Chondrocyte (in vitro differentiated cells): ENCODE measurements at regions not wholly inside any gene's neighbourhood (a gene's known extent, or its start where the extent isn't known, plus 50 kb on each side); places are given as distances from the start of the nearest gene placed in this dataset.
"Not testable (repeated sequence)": the region's sequence is repeated elsewhere in the genome, so short reads cannot be mapped to it uniquely, and the experiment has no call there.

ENCODE experiments used
- DNase-seq: peaks from one replicate; pipeline ENCODE4 v3.0.0; 2021; ENCODE audit warnings: mixed read lengths, low spot score
- H3K27ac Mint-ChIP-seq: one replicate; pipeline ENCODE4 v1.8.0; 2021; ENCODE audit warnings: mild to moderate bottlenecking, moderate library complexity, mixed read lengths; ENCODE audit not compliant: unreplicated experiment
- H3K27me3 Mint-ChIP-seq: 2 replicates; pipeline ENCODE4 v1.8.0; 2021; ENCODE audit warnings: low read depth, mixed read lengths
- H3K36me3 Mint-ChIP-seq: 2 replicates; pipeline ENCODE4 v1.8.0; 2021; ENCODE audit warnings: low read depth, mixed read lengths
- H3K4me1 Mint-ChIP-seq: 2 replicates; pipeline ENCODE4 v1.8.0; 2021; ENCODE audit warnings: low read depth, mild to moderate bottlenecking, mixed read lengths
- H3K4me3 Mint-ChIP-seq: one replicate; pipeline ENCODE4 v1.8.0; 2021; ENCODE audit warnings: mild to moderate bottlenecking, moderate library complexity, mixed read lengths; ENCODE audit not compliant: unreplicated experiment
- H3K9me3 Mint-ChIP-seq: 2 replicates; pipeline ENCODE4 v1.8.0; 2021; ENCODE audit warnings: low read depth, mixed read lengths
- TF ChIP-seq, protein P1 (sequence below): fragments of 200-600 bp; sonication (generic); IDR thresholded peaks from 2 replicates; pipeline ENCODE4 v1.5.0; 2021; ENCODE audit warnings: antibody characterized with exemption, mild to moderate bottlenecking, moderate library complexity

DNA sequence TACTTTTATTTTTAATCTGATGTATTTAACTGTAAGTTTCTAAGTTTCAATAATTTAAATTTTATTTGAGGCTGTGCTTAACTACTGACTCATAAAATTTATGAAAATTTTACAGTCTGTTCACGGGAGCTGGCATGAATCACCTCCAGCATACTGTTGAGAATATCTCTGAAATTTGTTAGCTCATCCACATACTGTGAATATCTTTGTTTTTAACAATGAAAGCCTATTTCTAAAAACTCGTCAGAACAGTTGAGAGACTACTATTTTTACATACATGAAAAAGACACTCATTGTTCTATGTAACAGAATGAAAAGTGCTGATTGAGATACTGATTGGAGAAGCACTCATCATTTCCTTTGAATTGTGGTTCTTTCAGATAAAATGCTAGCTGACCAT is 749.3 kb downstream of the TENT5A start:
- H3K4me3 Mint-ChIP-seq: no peak overlapping the region
- no peak for DNase-seq
- H3K27me3 Mint-ChIP-seq: no peaks in the 10 kb centered on the region

DNA sequence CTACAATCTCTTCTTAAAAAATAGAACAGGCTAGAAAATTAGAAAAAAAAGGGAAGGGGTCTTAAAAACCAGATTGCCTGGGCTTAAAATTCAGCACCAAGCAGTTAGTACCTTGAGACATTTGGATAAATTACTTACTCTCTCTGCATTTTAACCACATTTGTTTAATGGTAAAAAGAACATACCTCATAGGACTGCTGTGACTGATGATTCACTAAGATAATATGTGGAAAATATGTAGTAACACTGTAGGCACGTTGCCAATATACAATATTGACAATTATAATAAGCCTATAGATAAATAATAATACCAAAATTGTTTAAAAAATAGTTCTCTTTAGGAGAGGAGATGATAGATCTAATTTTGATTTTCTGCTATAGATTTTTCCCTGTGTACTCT is 750.4 kb downstream of the TENT5A start:
- TF ChIP-seq, protein P1, sequence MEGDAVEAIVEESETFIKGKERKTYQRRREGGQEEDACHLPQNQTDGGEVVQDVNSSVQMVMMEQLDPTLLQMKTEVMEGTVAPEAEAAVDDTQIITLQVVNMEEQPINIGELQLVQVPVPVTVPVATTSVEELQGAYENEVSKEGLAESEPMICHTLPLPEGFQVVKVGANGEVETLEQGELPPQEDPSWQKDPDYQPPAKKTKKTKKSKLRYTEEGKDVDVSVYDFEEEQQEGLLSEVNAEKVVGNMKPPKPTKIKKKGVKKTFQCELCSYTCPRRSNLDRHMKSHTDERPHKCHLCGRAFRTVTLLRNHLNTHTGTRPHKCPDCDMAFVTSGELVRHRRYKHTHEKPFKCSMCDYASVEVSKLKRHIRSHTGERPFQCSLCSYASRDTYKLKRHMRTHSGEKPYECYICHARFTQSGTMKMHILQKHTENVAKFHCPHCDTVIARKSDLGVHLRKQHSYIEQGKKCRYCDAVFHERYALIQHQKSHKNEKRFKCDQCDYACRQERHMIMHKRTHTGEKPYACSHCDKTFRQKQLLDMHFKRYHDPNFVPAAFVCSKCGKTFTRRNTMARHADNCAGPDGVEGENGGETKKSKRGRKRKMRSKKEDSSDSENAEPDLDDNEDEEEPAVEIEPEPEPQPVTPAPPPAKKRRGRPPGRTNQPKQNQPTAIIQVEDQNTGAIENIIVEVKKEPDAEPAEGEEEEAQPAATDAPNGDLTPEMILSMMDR: no peak
- Mint-ChIP-seq H3K36me3 (no peaks in the 10 kb centered on the region), H3K27ac (no peak overlapping the region), H3K27me3 (no peaks in the 10 kb centered on the region), H3K4me1 (no peaks in the 10 kb centered on the region), H3K9me3 (peaks cover 16% of the 10 kb centered on the region), H3K4me3 (no peak overlapping the region)
- no peak for DNase-seq

More for the DNA sequence above, 749.3 kb downstream of the TENT5A start:
- no peaks in the 10 kb centered on the region for H3K4me1 Mint-ChIP-seq
- no peak overlapping the region for H3K27ac Mint-ChIP-seq
- H3K36me3 Mint-ChIP-seq: no peaks in the 10 kb centered on the region
- peaks cover 24% of the 10 kb centered on the region for H3K9me3 Mint-ChIP-seq
- TF ChIP-seq, protein P1: no peak

DNA sequence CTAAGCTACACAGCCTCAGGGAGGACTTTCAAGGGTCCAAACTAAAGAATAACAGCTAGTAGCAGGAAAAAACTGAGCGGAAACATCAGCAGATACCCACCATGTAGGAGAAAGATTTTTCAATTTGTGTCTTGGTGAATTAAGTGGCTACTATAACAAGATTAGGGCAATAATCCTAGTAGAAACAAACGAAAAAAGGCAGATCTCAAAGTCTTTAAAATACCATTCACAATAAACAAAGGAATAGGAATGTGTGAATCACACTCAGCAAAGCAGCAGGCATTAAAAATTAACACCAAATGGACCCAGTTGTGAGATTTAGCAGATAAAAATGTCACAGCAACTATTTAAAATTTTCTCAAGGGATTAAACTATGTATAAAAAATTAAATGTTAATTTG is 761.2 kb downstream of the TENT5A start:
- peaks cover 5% of the 10 kb centered on the region for H3K9me3 Mint-ChIP-seq
- TF ChIP-seq, protein P1: no peak
- no peaks in the 10 kb centered on the region for H3K36me3 Mint-ChIP-seq
- H3K27me3 Mint-ChIP-seq: peaks cover 6% of the 10 kb centered on the region
- H3K4me1 Mint-ChIP-seq: no peaks in the 10 kb centered on the region
- H3K27ac Mint-ChIP-seq: no peak overlapping the region
- no peak overlapping the region for H3K4me3 Mint-ChIP-seq
- DNase-seq: no peak

GRCh38 chr6:80988892-80989291 is 763.6 kb downstream of the TENT5A start:
- Mint-ChIP-seq H3K27me3 (peaks cover 6% of the 10 kb centered on the region), H3K36me3 (no peaks in the 10 kb centered on the region), H3K4me3 (no peak overlapping the region), H3K9me3 (no peaks in the 10 kb centered on the region), H3K27ac (no peak overlapping the region), H3K4me1 (no peaks in the 10 kb centered on the region)
- TF ChIP-seq, protein P1: no peak
- no peak for DNase-seq

DNA sequence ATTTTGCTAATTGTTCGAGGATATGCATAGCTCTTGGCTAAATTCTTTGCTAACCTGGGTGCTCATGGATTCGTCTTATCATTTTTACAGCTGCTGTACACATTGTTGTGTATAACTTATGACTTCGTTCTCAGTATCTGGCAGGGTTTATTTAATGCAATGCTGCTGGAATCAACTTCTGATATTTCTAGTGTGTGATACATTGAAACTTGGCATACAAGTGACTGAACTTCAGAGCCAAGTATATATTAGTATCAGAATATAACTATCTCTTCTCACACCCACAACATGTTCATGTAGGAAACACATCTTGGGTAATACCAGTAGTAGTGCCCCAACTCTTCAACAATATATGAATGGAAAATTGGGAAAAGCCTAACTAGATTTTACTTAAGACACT is 764.2 kb downstream of the TENT5A start:
- no peak for DNase-seq
- Mint-ChIP-seq H3K36me3 (no peaks in the 10 kb centered on the region), H3K27ac (no peak overlapping the region), H3K27me3 (peaks cover 6% of the 10 kb centered on the region), H3K9me3 (no peaks in the 10 kb centered on the region), H3K4me1 (no peaks in the 10 kb centered on the region), H3K4me3 (no peak overlapping the region)
- TF ChIP-seq, protein P1: no peak

DNA sequence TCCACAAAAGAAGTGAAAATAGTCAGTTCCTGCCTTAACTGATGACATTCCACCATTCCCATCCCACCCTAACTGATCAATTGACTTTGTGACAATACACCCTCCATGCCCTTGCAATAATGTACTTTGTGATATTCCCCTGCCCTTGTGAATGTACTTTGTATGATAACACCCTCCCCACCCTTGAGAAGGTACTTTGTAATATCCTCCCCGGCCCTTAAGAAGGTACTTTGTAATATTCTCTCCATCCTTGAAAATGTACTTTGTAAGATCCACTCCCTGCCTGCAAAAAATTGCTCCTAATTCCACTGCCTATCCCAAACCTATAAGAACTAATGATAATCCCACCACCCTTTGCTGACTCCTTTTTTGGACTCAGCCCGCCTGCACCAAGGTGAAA is 771.3 kb downstream of the TENT5A start:
- not testable (repeated sequence) for H3K27ac Mint-ChIP-seq, H3K9me3 Mint-ChIP-seq, H3K4me1 Mint-ChIP-seq, H3K36me3 Mint-ChIP-seq, H3K4me3 Mint-ChIP-seq, H3K27me3 Mint-ChIP-seq, DNase-seq
